Left renal cortex interstitium (tissue), 4 donors: ENCODE measurements at regions not wholly inside any gene's neighbourhood (a gene's known extent, or its start where the extent isn't known, plus 50 kb on each side); places are given as distances from the start of the nearest gene placed in this dataset.
"Not testable (repeated sequence)": the region's sequence is repeated elsewhere in the genome, so short reads cannot be mapped to it uniquely, and the experiment has no call there.

Experiments used
- DNase-seq, 4 donors: peaks; one replicate each; pipeline ENCODE4 v3.0.0-alpha.2; 2013; ENCODE audit warnings: low read depth in 4 of 4, low spot score in 2 of 4, missing footprints in 1 of 4

GRCh38 chr11:37963440-37963839 is 1365.4 kb upstream of the RAG2 start:
- no peak for DNase-seq

DNA sequence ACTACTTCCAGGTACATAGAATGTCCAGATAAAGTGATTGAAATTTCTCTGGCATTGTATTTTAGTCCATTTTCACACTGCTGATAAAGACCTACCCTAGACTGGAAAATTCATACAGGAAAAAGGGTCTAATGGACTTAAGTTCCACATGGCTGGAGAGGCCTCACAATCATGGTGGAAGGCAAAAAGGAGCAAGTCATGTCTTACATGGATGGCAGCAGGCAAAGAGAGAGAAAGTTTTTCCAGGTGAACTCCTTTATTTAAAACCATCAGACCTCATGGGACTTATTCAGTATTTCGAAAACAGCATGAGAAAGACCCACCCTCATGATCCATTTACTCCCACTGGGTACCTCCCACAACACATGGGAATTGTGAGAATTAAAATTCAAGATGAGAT is 1359.7 kb upstream of the RAG2 start:
- DNase-seq, result no peak

- no peak for DNase-seq
Observed at GRCh38 chr11:37951996-37952395, 1354.0 kb upstream of the RAG2 start.

GRCh38 chr11:37948258-37948657 is 1350.2 kb upstream of the RAG2 start:
- DNase-seq, result no peak

GRCh38 chr11:37947821-37948220 is 1349.8 kb upstream of the RAG2 start:
- no peak for DNase-seq

DNA sequence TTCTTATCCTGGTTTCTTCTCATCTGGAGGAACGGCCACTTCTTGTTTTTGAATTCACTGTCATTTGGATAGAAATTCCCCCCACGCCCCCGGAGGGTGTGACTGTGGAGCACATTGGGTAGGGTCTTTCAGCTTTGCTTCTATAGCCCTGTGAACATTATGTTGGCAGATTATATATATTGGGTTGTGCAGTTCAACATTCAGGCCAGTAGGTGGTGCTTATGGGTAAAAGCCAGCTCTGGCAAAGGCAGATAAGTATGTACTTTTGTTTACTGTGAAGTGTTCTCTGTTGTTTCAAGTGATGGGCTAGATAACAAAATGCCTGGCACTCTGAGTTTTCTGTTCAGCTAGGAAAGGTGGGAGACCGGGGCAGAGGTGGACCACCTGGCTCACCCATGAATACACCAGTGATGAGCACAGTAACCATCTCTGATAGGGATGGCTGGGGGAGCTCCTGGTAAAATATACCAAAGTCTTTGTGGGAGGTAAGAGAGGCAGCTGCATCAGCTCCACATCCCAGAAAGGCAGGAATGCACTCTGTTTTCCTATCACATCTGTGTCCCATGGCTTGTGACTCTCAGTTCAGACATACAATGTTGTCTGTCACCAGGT is 1348.2 kb upstream of the RAG2 start:
- peak in 1 of 4 donors; percentile 10 for DNase-seq

DNA sequence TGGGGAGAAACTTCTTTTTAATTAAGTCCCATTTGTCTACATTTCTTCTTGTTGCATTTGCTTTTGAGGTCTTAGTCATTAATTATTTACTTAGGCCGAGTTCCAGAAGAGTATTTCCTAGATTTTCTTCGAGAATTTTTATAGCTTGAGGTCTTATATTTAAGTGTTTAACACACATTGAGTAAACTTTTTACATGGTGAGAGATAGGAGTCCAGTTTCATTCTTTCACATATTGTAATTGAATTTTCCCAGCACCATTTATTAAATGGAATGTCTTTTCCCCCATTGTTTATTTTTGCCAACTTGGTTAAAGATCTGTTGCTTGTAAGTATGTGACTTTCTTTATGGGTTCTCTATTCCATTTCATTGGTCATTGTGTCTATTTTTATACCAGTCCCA is 1344.0 kb upstream of the RAG2 start:
- no peak for DNase-seq

DNA sequence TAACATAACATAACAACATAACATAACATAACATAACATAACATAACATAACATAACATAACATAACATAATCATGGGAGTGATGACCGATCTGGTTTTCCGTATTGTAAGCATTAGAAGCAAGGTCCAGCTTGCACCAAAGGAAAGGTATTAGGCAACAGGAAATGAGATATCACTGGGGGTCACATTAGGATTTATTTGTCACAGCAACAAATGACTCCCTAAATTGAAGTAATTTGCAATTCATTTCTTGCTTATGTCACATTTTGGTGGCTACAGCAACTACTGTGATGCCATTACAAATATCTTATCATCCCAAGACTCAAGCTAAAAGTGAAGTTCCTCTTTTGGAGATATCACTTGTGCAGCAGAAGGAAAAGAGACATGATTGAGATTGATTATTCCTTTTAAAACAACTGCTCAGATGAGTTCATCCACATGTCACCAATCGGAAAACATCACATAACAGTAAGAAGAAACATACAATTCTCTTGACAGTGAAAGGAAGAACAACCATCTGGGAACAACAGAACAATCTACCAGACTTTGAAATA is 1331.1 kb upstream of the RAG2 start:
- no peak for DNase-seq

- no peak for DNase-seq
Observed at GRCh38 chr11:37926772-37927171, 1328.7 kb upstream of the RAG2 start.

DNA sequence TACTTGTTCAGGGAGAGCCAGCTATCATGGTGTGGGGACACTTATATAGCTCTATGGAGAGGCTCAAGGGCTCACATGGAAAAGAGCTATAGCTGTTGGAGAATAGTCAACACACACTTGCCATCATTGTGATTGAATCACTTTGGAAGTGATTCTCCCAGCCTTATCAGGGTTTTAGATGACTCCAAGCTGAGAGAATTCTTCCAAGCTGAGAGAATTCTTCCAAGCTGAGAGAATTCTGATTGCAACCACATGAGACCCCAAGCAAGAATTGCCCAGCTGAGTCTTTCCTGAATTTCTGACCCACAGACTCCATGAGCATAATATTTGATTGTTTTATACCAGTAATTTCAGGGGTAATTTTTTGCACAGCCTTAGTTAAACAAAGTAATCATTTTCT is 1318.3 kb upstream of the RAG2 start:
- no peak for DNase-seq

DNA sequence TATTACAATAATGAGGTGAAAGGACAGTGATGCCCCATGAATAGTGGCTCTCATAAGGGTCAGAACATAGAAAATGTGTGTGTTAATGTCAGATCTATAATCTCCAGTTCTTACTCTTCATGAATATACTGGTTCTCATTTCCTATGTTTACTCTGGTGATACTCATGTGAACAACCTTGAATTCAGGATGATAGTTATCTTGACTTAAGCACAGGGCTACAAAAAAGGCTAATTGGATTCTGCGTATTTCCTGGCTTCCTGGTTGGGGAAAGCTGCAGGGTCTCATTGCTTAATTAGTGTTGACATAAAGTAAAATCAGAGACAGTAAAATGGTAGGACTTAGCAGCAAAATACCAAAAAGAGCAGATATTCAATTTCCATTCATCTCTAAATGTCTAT is 1316.8 kb upstream of the RAG2 start:
- no peak for DNase-seq

GRCh38 chr11:37908219-37908548 is 1310.1 kb upstream of the RAG2 start:
- DNase-seq, result peak in 1 of 4 donors; percentile 10

GRCh38 chr11:37907436-37908218 is 1309.6 kb upstream of the RAG2 start:
- no peak for DNase-seq

DNA sequence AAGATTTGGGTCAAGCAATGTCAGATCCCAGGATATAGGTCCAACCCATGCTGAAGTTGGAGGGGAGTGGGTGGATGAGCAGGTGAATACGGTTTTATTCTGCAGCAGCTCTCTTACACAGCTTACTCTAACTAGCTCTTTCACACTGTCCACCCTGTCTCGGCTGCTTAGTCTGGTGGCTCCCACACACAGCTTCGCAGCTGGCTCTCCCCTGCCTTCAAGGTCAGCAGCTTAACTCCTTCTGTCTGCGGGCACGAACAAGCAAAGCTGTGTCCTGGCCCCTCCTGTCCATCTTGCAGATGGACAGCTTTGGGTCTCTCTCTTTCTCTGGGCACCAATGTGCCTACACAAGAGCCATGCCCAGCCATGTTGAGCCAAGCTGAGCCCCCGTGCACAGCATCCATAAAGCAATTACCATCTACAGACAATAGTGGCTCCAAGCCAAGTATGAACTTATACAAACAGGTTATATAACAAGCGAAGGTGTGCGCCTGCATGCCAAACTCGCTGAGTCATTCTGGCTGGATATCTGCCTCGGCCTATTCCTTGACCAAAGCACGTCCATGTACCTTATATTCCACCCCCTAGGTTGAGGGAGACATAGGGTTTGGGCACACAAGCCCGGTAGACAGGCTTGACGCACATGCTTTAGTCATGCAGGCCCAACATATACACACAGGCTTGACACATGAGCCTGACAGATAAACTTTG is 1307.8 kb upstream of the RAG2 start:
- no peak for DNase-seq

DNA sequence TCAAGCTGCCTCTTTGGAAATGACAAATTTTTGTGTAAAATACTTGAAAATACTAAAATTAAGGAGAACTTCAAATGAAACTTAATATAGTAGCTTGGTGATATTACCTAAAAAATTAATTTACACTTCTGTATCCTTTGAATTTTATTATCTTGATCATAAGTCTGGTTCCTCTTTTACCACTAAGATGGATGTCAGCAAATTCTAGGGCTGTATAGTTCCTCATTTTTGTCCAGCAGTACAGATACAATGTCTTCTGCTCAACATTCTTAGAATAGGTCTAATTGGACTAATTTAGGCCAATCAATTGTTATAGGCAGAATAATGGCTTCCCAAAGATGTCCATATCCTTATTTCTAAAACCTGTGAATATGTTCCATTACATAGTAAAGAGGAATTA is 1298.0 kb upstream of the RAG2 start:
- DNase-seq, result no peak

GRCh38 chr11:37881741-37882140 is 1283.7 kb upstream of the RAG2 start:
- no peak for DNase-seq

GRCh38 chr11:37861671-37862070 is 1263.6 kb upstream of the RAG2 start:
- DNase-seq, result no peak

DNA sequence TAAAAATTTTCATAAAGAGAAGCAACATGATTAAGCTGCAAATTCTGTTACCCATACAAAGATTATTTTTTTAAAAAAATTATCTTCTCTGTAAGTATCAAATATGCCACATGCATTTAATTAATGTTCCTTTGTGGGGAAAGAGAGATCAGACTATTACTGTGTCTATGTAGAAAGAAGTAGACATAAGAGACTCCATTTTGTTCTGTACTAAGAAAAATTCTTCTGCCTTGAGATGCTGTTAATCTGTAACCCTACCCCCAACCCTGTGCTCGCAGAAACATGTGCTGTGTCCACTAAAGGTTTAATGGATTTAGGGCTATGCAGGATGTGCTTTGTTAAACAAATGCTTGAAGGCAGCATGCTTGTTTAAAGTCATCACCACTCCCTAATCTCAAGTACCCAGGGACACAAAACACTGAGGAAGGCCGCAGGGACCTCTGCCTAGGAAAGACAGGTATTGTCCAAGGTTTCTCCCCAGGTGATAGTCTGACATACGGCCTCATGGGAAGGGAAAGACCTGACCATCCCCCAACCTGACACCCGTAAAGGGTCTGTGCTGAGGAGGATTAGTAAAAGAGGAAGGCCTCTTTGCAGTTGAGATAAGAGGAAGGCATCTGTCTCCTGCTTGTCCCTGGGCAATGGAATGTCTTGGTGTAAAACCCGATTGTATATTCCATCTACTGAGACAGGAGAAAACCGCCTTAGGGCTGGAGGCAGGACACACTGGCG is 1260.9 kb upstream of the RAG2 start:
- not testable (repeated sequence) for DNase-seq

DNA sequence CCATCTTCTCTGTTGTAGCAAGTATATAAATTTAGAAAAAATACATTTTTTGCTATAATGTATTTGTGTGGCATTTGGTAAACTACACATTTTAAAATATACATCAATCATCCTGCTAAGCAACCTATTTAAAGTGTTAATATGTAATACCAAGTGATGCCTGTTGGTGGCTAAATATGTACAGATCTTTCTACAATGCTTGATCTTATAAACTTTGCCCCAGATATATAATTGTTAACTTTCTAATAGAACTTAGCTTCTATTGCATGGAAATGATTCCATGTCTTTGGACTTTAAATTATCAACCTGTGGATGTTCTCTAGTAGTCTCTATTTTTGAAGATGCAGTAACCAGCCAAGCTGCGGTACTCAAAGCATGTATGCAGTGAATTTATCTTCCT is 1260.4 kb upstream of the RAG2 start:
- DNase-seq, result no peak

DNA sequence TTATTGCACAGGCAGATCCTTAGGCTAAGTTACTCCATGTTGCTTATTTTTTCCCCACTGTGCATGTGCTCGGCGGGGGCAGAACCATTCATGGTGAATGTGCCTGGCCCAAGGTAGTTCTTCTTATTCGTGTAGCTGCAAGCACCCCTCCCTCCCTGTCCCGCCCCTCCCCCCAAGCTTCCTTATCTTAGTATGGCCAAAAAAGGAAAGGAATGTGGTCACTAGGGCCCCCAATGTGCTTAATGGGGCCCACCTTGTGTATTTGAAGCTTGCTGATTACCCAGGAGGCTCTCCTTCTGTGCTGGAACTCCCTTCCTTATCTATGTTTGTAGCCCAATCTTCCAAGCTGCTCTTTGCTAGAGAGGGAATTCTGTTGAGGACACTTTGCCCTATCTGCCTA is 1259.7 kb upstream of the RAG2 start:
- DNase-seq, result no peak

DNA sequence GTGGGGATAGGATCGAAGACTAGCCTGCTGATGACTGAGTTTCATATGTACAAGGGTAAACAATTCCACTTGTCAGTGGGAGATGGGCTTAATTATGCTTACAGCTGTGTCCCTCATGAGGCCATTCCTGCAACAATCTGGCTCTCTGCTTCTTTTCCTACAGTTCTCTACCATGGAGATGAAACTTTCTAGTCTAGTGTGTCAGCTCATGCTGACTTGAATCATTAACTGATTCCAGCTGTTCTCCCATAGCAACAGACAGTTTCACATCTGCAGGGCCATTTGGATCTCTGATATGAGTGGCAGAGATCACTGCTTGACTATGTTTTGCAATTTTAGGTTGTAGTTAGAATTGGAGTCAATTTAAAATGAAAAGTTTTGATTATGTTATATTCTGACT is 1251.7 kb upstream of the RAG2 start:
- DNase-seq, result no peak
